Body of pancreas (tissue), 4 donors: ENCODE measurements at regions not wholly inside any gene's neighbourhood (a gene's known extent, or its start where the extent isn't known, plus 50 kb on each side); places are given as distances from the start of the nearest gene placed in this dataset.

Experiments used
- ATAC-seq: fragments of 150-250 bp; one replicate; pipeline ENCODE4 v1.9.1; 2016
- DNase-seq, 4 donors: peaks; one replicate each; pipeline ENCODE4 v3.0.0-alpha.2; 2019
- H3K27ac ChIP-seq, 4 donors: fragments of 200-600 bp; sonication (generic); 1 replicate in 3 of 4; 2 replicates in 1 of 4; pipeline versions ENCODE4 v1.5.1 to v1.6.1; 2016 to 2019; ENCODE audit warnings: mild to moderate bottlenecking in 1 of 4, mixed read lengths in 1 of 4, moderate library complexity in 1 of 4
- H3K27me3 ChIP-seq, 2 donors: fragments of 200-600 bp; sonication (generic); one replicate each; pipeline ENCODE4 v1.6.0; 2016; ENCODE audit warnings: mild to moderate bottlenecking in 1 of 2
- H3K36me3 ChIP-seq, 2 donors: fragments of 200-600 bp; sonication (generic); replicated peaks in 1 of 2; 2 replicates each; pipeline ENCODE4 v1.5.1; 2016; ENCODE audit warnings: low read depth in 2 of 2; ENCODE audit not compliant: insufficient read depth in 1 of 2
- H3K4me1 ChIP-seq: fragments of 200-600 bp; sonication (generic); one replicate; pipeline ENCODE4 v1.6.0; 2016
- H3K4me3 ChIP-seq, 2 donors: fragments of 200-600 bp; sonication (generic); 1 replicate in 1 of 2; 2 replicates in 1 of 2; pipeline ENCODE4 v1.5.1; 2016 to 2019
- H3K9me3 ChIP-seq, 3 donors: fragments of 200-600 bp; sonication (generic); 1 replicate in 2 of 3; 2 replicates in 1 of 3; pipeline ENCODE4 v1.5.1; 2016
- CTCF ChIP-seq, 7 experiments: fragments of 450-650 bp in 4 of 7; fragments of 200-600 bp in 3 of 7; sonication (generic) in 3 of 7; IDR thresholded peaks; one replicate each; pipeline ENCODE4 v1.5.1; 2016 to 2019; ENCODE audit warnings: antibody characterized with exemption in 7 of 7
- POLR2A ChIP-seq, 3 donors: fragments of 450-650 bp; IDR thresholded peaks; one replicate each; pipeline ENCODE4 v1.6.1; 2016; ENCODE audit warnings: antibody characterized with exemption in 3 of 3, mild to moderate bottlenecking in 2 of 3
- WGBS, 2 donors: methylation state at CpG; one replicate each; pipeline ENCODE4 v1.1.5; 2017; 5-methylcytosine and 5-hydroxymethylcytosine counted together
- intact Hi-C: fragments of 100-400 bp; cut with DNase I; formaldehyde crosslinking; loops from one replicate; pipeline ENCODE4 v1.15.1; 2023

- no peak overlapping the region for H3K27ac ChIP-seq
- WGBS, 2 donors, result 79 to 80% methylated on average over 4 of the region's 4 CpGs
- TF ChIP-seq CTCF (IDR thresholded peaks at IDR 0.05) (no peak), POLR2A (IDR thresholded peaks at IDR 0.05) (no peak)
- H3K27me3 ChIP-seq, result no peaks in the 10 kb centered on the region
- H3K36me3 ChIP-seq, result no peaks in the 10 kb centered on the region
- H3K4me1 ChIP-seq, result no peaks in the 10 kb centered on the region
- H3K4me3 ChIP-seq, result no peak overlapping the region
- ATAC-seq (no peak), DNase-seq (no peak)
- intact Hi-C loops, result no loop called here
- H3K9me3 ChIP-seq, result no peaks in the 10 kb centered on the region
These were observed 253.8 kb downstream of the BCAT1 start for GRCh38 chr12:24695103-24695502.

GRCh38 chr12:24688601-24689000 lies 260.3 kb downstream of the BCAT1 start:
- no peaks in the 10 kb centered on the region for H3K9me3 ChIP-seq
- no peak overlapping the region for H3K4me3 ChIP-seq
- no peaks in the 10 kb centered on the region for H3K27me3 ChIP-seq
- ATAC-seq (no peak), DNase-seq (no peak)
- TF ChIP-seq POLR2A (IDR thresholded peaks at IDR 0.05), result no peak
- no peak for TF ChIP-seq CTCF (IDR thresholded peaks at IDR 0.05)
- 80 to 83% methylated on average over 6 of the region's 6 CpGs for WGBS, 2 donors
- no peaks in the 10 kb centered on the region for H3K4me1 ChIP-seq
- intact Hi-C loops, result no loop called here
- no peak overlapping the region for H3K27ac ChIP-seq
- H3K36me3 ChIP-seq, result no peaks in the 10 kb centered on the region

GRCh38 chr12:24681570-24681969 lies 267.3 kb downstream of the BCAT1 start:
- DNase-seq (no peak), ATAC-seq (no peak)
- 77 to 97% methylated on average over 3 of the region's 3 CpGs for WGBS, 2 donors
- H3K27me3 ChIP-seq, result no peaks in the 10 kb centered on the region
- no peaks in the 10 kb centered on the region for H3K36me3 ChIP-seq
- H3K4me1 ChIP-seq, result no peaks in the 10 kb centered on the region
- H3K9me3 ChIP-seq, result no peaks in the 10 kb centered on the region
- no peak overlapping the region for H3K27ac ChIP-seq
- intact Hi-C loops, result no loop called here
- no peak for TF ChIP-seq POLR2A (IDR thresholded peaks at IDR 0.05)
- TF ChIP-seq CTCF (IDR thresholded peaks at IDR 0.05), result no peak
- H3K4me3 ChIP-seq, result no peak overlapping the region

- Histone ChIP-seq H3K9me3 (no peaks in the 10 kb centered on the region), H3K27me3 (no peaks in the 10 kb centered on the region), H3K4me1 (no peaks in the 10 kb centered on the region), H3K27ac (no peak overlapping the region), H3K4me3 (no peak overlapping the region), H3K36me3 (no peaks in the 10 kb centered on the region)
- DNase-seq (no peak), ATAC-seq (no peak)
- intact Hi-C loops, result no loop called here
- 41 to 65% methylated on average over 3 of the region's 3 CpGs for WGBS, 2 donors
- no peak for TF ChIP-seq POLR2A (IDR thresholded peaks at IDR 0.05)
- TF ChIP-seq CTCF (IDR thresholded peaks at IDR 0.05), result no peak
These were observed 269.8 kb downstream of the BCAT1 start for GRCh38 chr12:24679126-24679525.

- no peak for DNase-seq
- no peak for ATAC-seq
- WGBS, 2 donors, result 65 to 67% methylated on average over 2 of the region's 2 CpGs
- no peak for TF ChIP-seq POLR2A (IDR thresholded peaks at IDR 0.05)
- no peak for TF ChIP-seq CTCF (IDR thresholded peaks at IDR 0.05)
- Histone ChIP-seq H3K27me3 (no peaks in the 10 kb centered on the region), H3K36me3 (no peaks in the 10 kb centered on the region), H3K27ac (no peak overlapping the region), H3K9me3 (no peaks in the 10 kb centered on the region), H3K4me1 (no peaks in the 10 kb centered on the region), H3K4me3 (no peak overlapping the region)
- intact Hi-C loops, result no loop called here
These were observed 270.5 kb downstream of the BCAT1 start for GRCh38 chr12:24678436-24678835.
